KMS-11 (cell line): ENCODE measurements at regions not wholly inside any gene's neighbourhood (a gene's known extent, or its start where the extent isn't known, plus 50 kb on each side); places are given as distances from the start of the nearest gene placed in this dataset.

ENCODE experiments used
- H2AFZ ChIP-seq: fragments of 200-600 bp; sonication (generic); 2 replicates; pipeline ENCODE4 v1.6.1; 2016; ENCODE audit warnings: antibody characterized with exemption, mixed run types, low read depth
- H3K27ac ChIP-seq: fragments of 200-600 bp; sonication (generic); 2 replicates; pipeline ENCODE4 v1.6.1; 2016; ENCODE audit warnings: mild to moderate bottlenecking, mixed run types
- H3K27me3 ChIP-seq: fragments of 200-600 bp; sonication (generic); 2 replicates; pipeline ENCODE4 v1.6.1; 2017; ENCODE audit warnings: mild to moderate bottlenecking, low read depth, mixed run types, moderate library complexity; ENCODE audit not compliant: insufficient read depth
- H3K36me3 ChIP-seq: fragments of 200-600 bp; sonication (generic); 2 replicates; pipeline ENCODE4 v1.6.1; 2017; ENCODE audit warnings: mild to moderate bottlenecking, mixed run types; ENCODE audit not compliant: insufficient read depth
- H3K4me1 ChIP-seq: fragments of 200-600 bp; sonication (generic); 2 replicates; pipeline ENCODE4 v1.6.1; 2016; ENCODE audit warnings: mild to moderate bottlenecking, low read depth, mixed run types; ENCODE audit not compliant: poor library complexity, severe bottlenecking
- H3K4me2 ChIP-seq: fragments of 200-600 bp; sonication (generic); 2 replicates; pipeline ENCODE4 v1.7.0; 2016; ENCODE audit warnings: mild to moderate bottlenecking, mixed run types
- H3K4me3 ChIP-seq: fragments of 200-600 bp; sonication (generic); IDR thresholded peaks from 2 replicates; pipeline ENCODE4 v1.6.1; 2017; ENCODE audit warnings: low read depth, low read length, mixed read lengths; ENCODE audit not compliant: insufficient read depth
- H3K79me2 ChIP-seq: fragments of 200-600 bp; sonication (generic); 2 replicates; pipeline ENCODE4 v1.6.1; 2016; ENCODE audit warnings: low read depth, mixed run types; ENCODE audit not compliant: insufficient read depth
- H3K9ac ChIP-seq: fragments of 200-600 bp; sonication (generic); 2 replicates; pipeline ENCODE4 v1.6.1; 2016; ENCODE audit warnings: mild to moderate bottlenecking, mixed run types
- H4K20me1 ChIP-seq: fragments of 200-600 bp; sonication (generic); 2 replicates; pipeline ENCODE4 v1.6.1; 2016; ENCODE audit warnings: mild to moderate bottlenecking, mixed run types; ENCODE audit not compliant: insufficient read depth
- TF ChIP-seq, protein P1 (sequence below): fragments of 200-600 bp; sonication (generic); conservative IDR thresholded peaks from 2 replicates; pipeline ENCODE4 v1.6.1; 2017; ENCODE audit warnings: low read depth, mild to moderate bottlenecking, antibody characterized with exemption, low read length, moderate library complexity, mixed read lengths

DNA sequence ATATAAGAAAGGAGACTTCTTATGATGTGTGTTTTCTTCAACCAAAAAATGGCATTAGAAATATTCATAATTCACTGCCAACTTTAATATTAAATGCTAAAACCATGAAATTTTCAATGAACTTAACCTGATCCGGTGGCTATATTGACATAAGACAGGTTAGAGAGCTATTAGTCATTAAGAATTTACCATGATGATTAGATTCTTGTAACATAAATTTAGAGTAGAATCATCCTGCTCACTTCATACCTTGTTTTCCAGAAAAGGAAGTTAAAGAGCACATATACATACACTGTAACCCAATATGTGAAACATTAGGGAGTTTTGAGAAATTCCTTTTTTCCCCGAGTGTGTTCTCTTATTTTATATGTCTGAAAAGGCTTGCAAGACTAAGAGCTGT is 430.3 kb upstream of the SEMA3A start:
- Histone ChIP-seq H3K27ac (no peak overlapping the region), H3K9ac (no peak overlapping the region), H3K4me1 (no peaks in the 10 kb centered on the region), H2AFZ (no peak overlapping the region), H3K36me3 (no peaks in the 10 kb centered on the region), H4K20me1 (no peaks in the 10 kb centered on the region), H3K4me2 (no peak overlapping the region), H3K4me3 (no peak overlapping the region), H3K79me2 (no peaks in the 10 kb centered on the region), H3K27me3 (no peaks in the 10 kb centered on the region)
- TF ChIP-seq, protein P1, sequence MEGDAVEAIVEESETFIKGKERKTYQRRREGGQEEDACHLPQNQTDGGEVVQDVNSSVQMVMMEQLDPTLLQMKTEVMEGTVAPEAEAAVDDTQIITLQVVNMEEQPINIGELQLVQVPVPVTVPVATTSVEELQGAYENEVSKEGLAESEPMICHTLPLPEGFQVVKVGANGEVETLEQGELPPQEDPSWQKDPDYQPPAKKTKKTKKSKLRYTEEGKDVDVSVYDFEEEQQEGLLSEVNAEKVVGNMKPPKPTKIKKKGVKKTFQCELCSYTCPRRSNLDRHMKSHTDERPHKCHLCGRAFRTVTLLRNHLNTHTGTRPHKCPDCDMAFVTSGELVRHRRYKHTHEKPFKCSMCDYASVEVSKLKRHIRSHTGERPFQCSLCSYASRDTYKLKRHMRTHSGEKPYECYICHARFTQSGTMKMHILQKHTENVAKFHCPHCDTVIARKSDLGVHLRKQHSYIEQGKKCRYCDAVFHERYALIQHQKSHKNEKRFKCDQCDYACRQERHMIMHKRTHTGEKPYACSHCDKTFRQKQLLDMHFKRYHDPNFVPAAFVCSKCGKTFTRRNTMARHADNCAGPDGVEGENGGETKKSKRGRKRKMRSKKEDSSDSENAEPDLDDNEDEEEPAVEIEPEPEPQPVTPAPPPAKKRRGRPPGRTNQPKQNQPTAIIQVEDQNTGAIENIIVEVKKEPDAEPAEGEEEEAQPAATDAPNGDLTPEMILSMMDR = no peak

DNA sequence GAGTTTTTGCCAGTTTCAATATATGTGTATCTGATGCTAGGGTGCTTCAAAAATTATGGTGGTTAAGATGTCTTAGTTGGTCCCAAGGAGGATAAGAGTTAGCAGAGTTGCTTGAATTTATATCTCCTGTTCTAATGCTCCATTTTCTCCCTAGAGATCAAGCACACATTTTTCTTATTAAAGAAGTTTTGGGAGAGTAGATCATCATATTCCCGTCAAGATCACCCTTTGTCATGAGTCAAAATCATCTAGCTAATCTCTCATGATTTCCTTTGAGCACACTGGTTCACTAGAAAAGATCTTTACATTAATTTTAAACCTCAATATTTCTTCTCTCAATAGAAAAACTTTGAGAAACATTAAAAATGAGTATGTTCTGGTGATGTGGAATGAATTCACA is 429.9 kb upstream of the SEMA3A start:
- no peaks in the 10 kb centered on the region for H3K27me3 ChIP-seq

DNA sequence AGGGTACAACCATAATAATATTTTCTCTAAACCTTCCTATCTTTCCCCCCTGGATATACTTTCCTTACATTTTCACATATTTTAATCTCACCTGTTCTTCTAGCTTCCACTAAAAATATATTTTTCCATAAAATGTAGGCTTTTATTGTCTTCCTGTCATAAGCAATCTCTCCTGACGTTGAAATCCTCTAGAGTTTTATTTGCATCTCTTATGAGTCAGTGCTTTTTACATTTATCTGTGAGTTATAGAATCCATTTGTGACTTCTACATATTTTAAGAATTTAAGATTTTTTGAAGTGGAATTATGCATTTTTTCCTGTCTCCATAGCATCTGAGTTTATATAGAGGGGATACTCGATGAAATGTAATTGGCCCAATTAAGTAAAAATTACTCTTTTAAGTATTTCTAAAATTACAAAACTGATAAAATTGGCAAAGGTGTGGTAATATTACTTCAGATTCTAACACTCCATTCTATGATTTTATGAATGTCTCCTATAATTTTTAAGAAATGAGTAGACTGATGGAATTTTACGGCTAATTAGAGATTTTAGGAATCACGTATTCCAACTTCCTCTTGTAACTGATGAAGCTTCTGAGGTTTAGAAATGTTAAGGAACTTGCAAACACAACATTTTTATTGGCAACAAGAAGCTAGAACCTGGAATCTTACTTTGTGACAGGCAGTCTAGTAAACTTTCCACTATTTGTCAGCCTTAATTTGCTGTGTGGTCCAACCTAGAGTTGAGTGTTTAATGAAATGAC is 422.9 kb upstream of the SEMA3A start:
- no peak overlapping the region for H2AFZ ChIP-seq
- H3K4me1 ChIP-seq = no peaks in the 10 kb centered on the region
- H3K9ac ChIP-seq = no peak overlapping the region
- no peaks in the 10 kb centered on the region for H4K20me1 ChIP-seq
- no peaks in the 10 kb centered on the region for H3K36me3 ChIP-seq
- TF ChIP-seq, protein P1 = no peak
- H3K79me2 ChIP-seq = no peaks in the 10 kb centered on the region
- no peak overlapping the region for H3K4me2 ChIP-seq
- no peak overlapping the region for H3K27ac ChIP-seq
- H3K4me3 ChIP-seq = no peak overlapping the region
- no peaks in the 10 kb centered on the region for H3K27me3 ChIP-seq

More for the DNA sequence above, 429.9 kb upstream of the SEMA3A start:
- Histone ChIP-seq H3K36me3 (no peaks in the 10 kb centered on the region), H3K27ac (no peak overlapping the region), H3K79me2 (no peaks in the 10 kb centered on the region), H3K4me1 (no peaks in the 10 kb centered on the region), H4K20me1 (no peaks in the 10 kb centered on the region), H3K9ac (no peak overlapping the region), H3K4me2 (no peak overlapping the region), H3K4me3 (no peak overlapping the region), H2AFZ (no peak overlapping the region)
- TF ChIP-seq, protein P1 = no peak

DNA sequence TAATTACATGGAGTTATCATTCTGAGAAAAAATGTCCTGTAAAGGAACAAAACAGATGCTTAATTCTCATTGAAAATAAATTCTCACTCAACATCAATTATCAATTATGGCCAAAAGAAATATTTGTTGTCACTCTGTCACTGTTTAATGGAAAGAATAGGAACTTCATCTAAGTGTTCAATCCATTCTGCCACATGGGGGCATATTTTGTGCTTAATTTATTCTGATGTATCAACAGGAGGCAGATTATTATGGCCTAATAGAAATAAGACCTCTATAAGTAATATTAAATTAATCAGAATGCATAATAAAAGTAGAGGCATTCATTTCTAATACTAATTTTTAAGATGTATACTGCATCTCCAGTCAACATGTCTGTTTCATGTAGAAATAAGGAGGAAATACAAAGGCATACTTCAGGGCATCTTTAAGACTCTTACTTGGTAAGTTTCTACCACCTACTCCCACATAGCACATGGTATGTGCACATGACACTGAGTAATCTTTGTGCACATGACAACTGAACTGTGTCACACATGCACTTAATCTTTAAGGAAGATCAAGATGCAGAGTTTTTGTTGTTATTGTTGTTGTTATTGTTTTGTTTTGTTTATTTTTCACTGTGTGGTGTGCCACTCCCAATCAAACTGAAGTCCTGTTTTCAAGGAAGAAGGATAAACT is 420.4 kb upstream of the SEMA3A start:
- Histone ChIP-seq H3K36me3 (no peaks in the 10 kb centered on the region), H3K4me3 (no peak overlapping the region), H3K9ac (no peak overlapping the region), H3K4me1 (no peaks in the 10 kb centered on the region), H3K27me3 (no peaks in the 10 kb centered on the region), H3K79me2 (no peaks in the 10 kb centered on the region), H4K20me1 (no peaks in the 10 kb centered on the region), H3K4me2 (no peak overlapping the region), H2AFZ (no peak overlapping the region), H3K27ac (no peak overlapping the region)
- TF ChIP-seq, protein P1 = no peak
